NCI-H1694 treated with DMSO at 0.1 percent for 48 hours (cell line): ENCODE measurements at regions not wholly inside any gene's neighbourhood (a gene's known extent, or its start where the extent isn't known, plus 50 kb on each side); places are given as distances from the start of the nearest gene placed in this dataset.

ENCODE experiments used
- DNase-seq: peaks from one replicate; lab custom pipeline; 2025; lab: John Stamatoyannopoulos, UW

- DNase-seq = no peak
These were observed 439.7 kb downstream of the RND3 start for GRCh38 chr2:150047620-150048222.

GRCh38 chr2:150046810-150047209 is 440.7 kb downstream of the RND3 start:
- DNase-seq = no peak

- no peak for DNase-seq
These were observed 441.3 kb downstream of the RND3 start for GRCh38 chr2:150046211-150046610.

GRCh38 chr2:150045601-150046000 is 441.9 kb downstream of the RND3 start:
- no peak for DNase-seq

- DNase-seq = no peak
These were observed 444.3 kb downstream of the RND3 start for GRCh38 chr2:150043172-150043500.

- DNase-seq = no peak
These were observed 444.8 kb downstream of the RND3 start for GRCh38 chr2:150042500-150043171.

- no peak for DNase-seq
These were observed 445.6 kb downstream of the RND3 start for GRCh38 chr2:150041722-150042425.

GRCh38 chr2:150036622-150037021 is 449.0 kb upstream of the MMADHC start:
- no peak for DNase-seq

GRCh38 chr2:150034665-150035064 is 447.1 kb upstream of the MMADHC start:
- DNase-seq = no peak

- no peak for DNase-seq
These were observed 443.0 kb upstream of the MMADHC start for GRCh38 chr2:150030436-150031190.

GRCh38 chr2:150028322-150028721 is 440.7 kb upstream of the MMADHC start:
- DNase-seq = no peak

- DNase-seq = no peak
These were observed 439.6 kb upstream of the MMADHC start for GRCh38 chr2:150027164-150027563.

GRCh38 chr2:150023663-150024062 is 436.1 kb upstream of the MMADHC start:
- DNase-seq = no peak

GRCh38 chr2:150023044-150023443 is 435.5 kb upstream of the MMADHC start:
- no peak for DNase-seq

GRCh38 chr2:150020937-150021673 is 433.5 kb upstream of the MMADHC start:
- DNase-seq = no peak

- no peak for DNase-seq
These were observed 432.6 kb upstream of the MMADHC start for GRCh38 chr2:150020221-150020620.

- no peak for DNase-seq
These were observed 431.5 kb upstream of the MMADHC start for GRCh38 chr2:150019063-150019462.

- DNase-seq = no peak
These were observed 425.4 kb upstream of the MMADHC start for GRCh38 chr2:150012986-150013385.

GRCh38 chr2:150011161-150011730 is 423.7 kb upstream of the MMADHC start:
- DNase-seq = no peak

- DNase-seq = no peak
These were observed 421.3 kb upstream of the MMADHC start for GRCh38 chr2:150008901-150009300.

- DNase-seq = no peak
These were observed 420.3 kb upstream of the MMADHC start for GRCh38 chr2:150007815-150008430.
